ENCODE measurements at regions not wholly inside any gene's neighbourhood (a gene's known extent, or its start where the extent isn't known, plus 50 kb on each side); places are given as distances from the start of the nearest gene placed in this dataset.

- no peaks in the 10 kb centered on the region for H3K27me3 ChIP-seq (ENCODE audit: control insufficient read depth in 2 of 2, insufficient read depth in 2 of 2, low read length in 2 of 2)
- DNase-seq (ENCODE audit: low read depth, low spot score): no peak
- no peak for FAIRE-seq
- H3K36me3 ChIP-seq (ENCODE audit: control insufficient read depth in 2 of 2, extremely low read depth in 1 of 2, insufficient read depth in 2 of 2, low read length in 2 of 2): no peaks in the 10 kb centered on the region
- H3K79me2 ChIP-seq (ENCODE audit: control insufficient read depth, insufficient read depth, low read length): no peaks in the 10 kb centered on the region
- no peaks in the 10 kb centered on the region for H3K9me3 ChIP-seq (replicated peaks; ENCODE audit: control insufficient read depth, insufficient read depth, low read length)
- no peak overlapping the region for H2AFZ ChIP-seq (ENCODE audit: low read depth, low read length)
- peaks cover 7% of the 10 kb centered on the region for H3K4me1 ChIP-seq (ENCODE audit: control insufficient read depth, extremely low read depth, insufficient read depth, low read length)
- no peaks in the 10 kb centered on the region for H3K9me1 ChIP-seq (replicated peaks; ENCODE audit: control insufficient read depth, extremely low read depth, insufficient read depth, low read length)
- H3K9ac ChIP-seq (replicated peaks; ENCODE audit: extremely low read depth, insufficient read depth, low read length): no peak overlapping the region
- dilution Hi-C loops (cut with MboI; ENCODE audit: extremely low pct_ligation_motif_present, low sequenced_read_pairs): no loop called here
- no TSS peak for BruUV-seq (replicated peaks)
- H3K4me3 ChIP-seq (replicated peaks in 1 of 3; ENCODE audit: insufficient read depth in 1 of 3, low read depth in 1 of 3, low read length in 3 of 3): no peak overlapping the region
- H4K20me1 ChIP-seq (replicated peaks; ENCODE audit: control insufficient read depth, extremely low read depth, insufficient read depth, low read length): no peaks in the 10 kb centered on the region
- H3K4me2 ChIP-seq (ENCODE audit: insufficient read depth, low read length): no peak overlapping the region
- POLR2A ChIA-PET: no interaction called here
- CTCF ChIA-PET: interaction anchor here (1.6 kb wide), 1 partner anchor 28 kb away, joined by 3 read pairs; no protein-coding TSS in a partner anchor
- intact Hi-C loops (cut with micrococcal nuclease): no loop called here
- TF ChIP-seq FOS (IDR thresholded peaks at IDR 0.05; ENCODE audit: borderline replicate concordance, insufficient read depth, low read length) (no peak), JUN (IDR thresholded peaks at IDR 0.05; ENCODE audit: borderline replicate concordance, insufficient read depth, insufficient read length, low read depth) (no peak), POLR2AphosphoS5 (IDR thresholded peaks at IDR 0.05; ENCODE audit: insufficient read depth, low read depth, low read length) (no peak), MYC (IDR thresholded peaks at IDR 0.05; ENCODE audit: low read depth, low read length) (no peak), CTCF (IDR thresholded peaks at IDR 0.05; ENCODE audit: extremely low read depth in 1 of 2, insufficient read depth in 1 of 2, low read depth in 1 of 2, low read length in 2 of 2) (no peak)
- no peak overlapping the region for H3K27ac ChIP-seq (ENCODE audit: insufficient read depth, low read depth, low read length)
Measured at GRCh38 chr4:55242506-55242905, 103.5 kb upstream of the SRD5A3 start.

GRCh38 chr4:55247521-55247920 lies 98.5 kb upstream of the SRD5A3 start:
- BruUV-seq (replicated peaks): no TSS peak
- intact Hi-C loops (cut with micrococcal nuclease): loop anchor here (2.0 kb wide), 3 partner anchors 61 to 123 kb away; partner anchors contain the start of gene KDR
- Histone ChIP-seq H3K4me2 (ENCODE audit: insufficient read depth, low read length) (peak overlapping the region; percentile 32), H3K4me3 (replicated peaks in 1 of 3; ENCODE audit: insufficient read depth in 1 of 3, low read depth in 1 of 3, low read length in 3 of 3) (no peak overlapping the region), H3K4me1 (ENCODE audit: control insufficient read depth, extremely low read depth, insufficient read depth, low read length) (peaks cover 37% of the 10 kb centered on the region), H3K27ac (ENCODE audit: insufficient read depth, low read depth, low read length) (peak overlapping the region; percentile 64), H3K9me3 (replicated peaks; ENCODE audit: control insufficient read depth, insufficient read depth, low read length) (no peaks in the 10 kb centered on the region), H4K20me1 (replicated peaks; ENCODE audit: control insufficient read depth, extremely low read depth, insufficient read depth, low read length) (no peaks in the 10 kb centered on the region), H3K36me3 (ENCODE audit: control insufficient read depth in 2 of 2, extremely low read depth in 1 of 2, insufficient read depth in 2 of 2, low read length in 2 of 2) (no peaks in the 10 kb centered on the region), H3K27me3 (ENCODE audit: control insufficient read depth in 2 of 2, insufficient read depth in 2 of 2, low read length in 2 of 2) (no peaks in the 10 kb centered on the region), H3K79me2 (ENCODE audit: control insufficient read depth, insufficient read depth, low read length) (no peaks in the 10 kb centered on the region), H2AFZ (ENCODE audit: low read depth, low read length) (no peak overlapping the region), H3K9me1 (replicated peaks; ENCODE audit: control insufficient read depth, extremely low read depth, insufficient read depth, low read length) (no peaks in the 10 kb centered on the region), H3K9ac (replicated peaks; ENCODE audit: extremely low read depth, insufficient read depth, low read length) (no peak overlapping the region)
- peak; percentile 78 for DNase-seq (ENCODE audit: low read depth, low spot score)
- POLR2A ChIA-PET: interaction anchor here (0.6 kb wide), 1 partner anchor 115 kb away, joined by 3 read pairs; no protein-coding TSS in a partner anchor
- TF ChIP-seq GATA2 (IDR thresholded peaks at IDR 0.05; ENCODE audit: insufficient read depth, insufficient read length, low read depth, low read length) (no peak), MYC (IDR thresholded peaks at IDR 0.05; ENCODE audit: low read depth, low read length) (no peak), FOS (IDR thresholded peaks at IDR 0.05; ENCODE audit: borderline replicate concordance, insufficient read depth, low read length) (no peak), POLR2AphosphoS5 (IDR thresholded peaks at IDR 0.05; ENCODE audit: insufficient read depth, low read depth, low read length) (peak; percentile 39), MAX (IDR thresholded peaks at IDR 0.05; ENCODE audit: insufficient read depth, insufficient read length) (no peak), EZH2 (IDR thresholded peaks at IDR 0.05; ENCODE audit: borderline replicate concordance, low read depth, low read length, severe bottlenecking) (no peak), POLR2A (IDR thresholded peaks at IDR 0.05; ENCODE audit: low read depth, low read length) (no peak), CTCF (IDR thresholded peaks at IDR 0.05; ENCODE audit: extremely low read depth in 1 of 2, insufficient read depth in 1 of 2, low read depth in 1 of 2, low read length in 2 of 2) (no peak), JUN (IDR thresholded peaks at IDR 0.05; ENCODE audit: borderline replicate concordance, insufficient read depth, insufficient read length, low read depth) (peak; percentile 2)
- dilution Hi-C loops (cut with MboI; ENCODE audit: extremely low pct_ligation_motif_present, low sequenced_read_pairs): no loop called here
- CTCF ChIA-PET: interaction anchor here (1.0 to 1.7 kb wide), 7 partner anchors 11 to 248 kb away, joined by 3 to 5 read pairs (median 4); no protein-coding TSS in a partner anchor
- FAIRE-seq: peak; percentile 66

All from endothelial cell of umbilical vein (primary cell).